ENCODE measurements at regions not wholly inside any gene's neighbourhood (a gene's known extent, or its start where the extent isn't known, plus 50 kb on each side); places are given as distances from the start of the nearest gene placed in this dataset.

- TF ChIP-seq TAF1 (IDR thresholded peaks at IDR 0.05; ENCODE audit: low read depth) (no peak), USF1 (IDR thresholded peaks at IDR 0.05) (no peak), YY1 (IDR thresholded peaks at IDR 0.05; ENCODE audit: low read depth) (no peak), REST (IDR thresholded peaks at IDR 0.05; ENCODE audit: low read depth) (no peak), EP300 (IDR thresholded peaks at IDR 0.05; ENCODE audit: borderline replicate concordance) (no peak), NFIC (IDR thresholded peaks at IDR 0.05) (no peak), MAX (IDR thresholded peaks at IDR 0.05) (no peak), CEBPB (IDR thresholded peaks at IDR 0.05) (no peak), RAD21 (IDR thresholded peaks at IDR 0.05; ENCODE audit: low read depth) (no peak), TEAD4 (IDR thresholded peaks at IDR 0.05) (no peak), ZBTB7A (IDR thresholded peaks at IDR 0.05; ENCODE audit: low read depth) (no peak), TCF12 (IDR thresholded peaks at IDR 0.05; ENCODE audit: low read depth) (no peak), FOXM1 (IDR thresholded peaks at IDR 0.05; ENCODE audit: borderline replicate concordance, low read depth) (no peak), CREB1 (IDR thresholded peaks at IDR 0.05; ENCODE audit: low read depth) (no peak)
Observed at GRCh38 chr4:31126881-31127398, 406.8 kb downstream of the PCDH7 start.
